HG02938 (cell line): ENCODE measurements at regions not wholly inside any gene's neighbourhood (a gene's known extent, or its start where the extent isn't known, plus 50 kb on each side); places are given as distances from the start of the nearest gene placed in this dataset.
"Not testable (repeated sequence)": the region's sequence is repeated elsewhere in the genome, so short reads cannot be mapped to it uniquely, and the experiment has no call there.

ENCODE experiments used
- ATAC-seq: cut with Tn5 transposase; IDR thresholded peaks from one replicate; pipeline ENCODE4 v1.9.1; 2021; ENCODE audit warnings: mild to moderate bottlenecking, moderate library complexity; ENCODE audit not compliant: unreplicated experiment

GRCh38 chr9:81371824-81372223 is 317.5 kb downstream of the TLE1 start:
- ATAC-seq: no peak

DNA sequence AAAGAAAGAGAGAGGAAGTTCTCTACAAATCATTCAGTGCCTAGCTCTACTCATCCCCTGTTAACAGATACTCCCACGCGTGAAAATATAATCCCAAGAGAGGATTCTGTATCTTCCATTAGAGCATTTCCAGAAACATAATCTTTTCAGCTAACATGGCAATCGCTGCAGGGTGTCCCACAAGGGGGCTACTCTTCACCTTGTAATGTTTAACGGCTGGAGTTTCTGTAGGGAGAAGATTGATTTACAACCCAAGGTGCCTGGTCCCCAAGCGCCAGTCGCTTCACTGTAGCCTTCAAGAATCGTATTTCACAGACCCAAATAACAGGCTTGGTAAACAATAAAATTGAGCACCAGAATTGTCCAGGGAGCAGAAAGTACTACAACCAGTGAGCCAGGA is 318.7 kb downstream of the TLE1 start:
- ATAC-seq: no peak

- no peak for ATAC-seq
These were observed 319.3 kb downstream of the TLE1 start for GRCh38 chr9:81370096-81370495.

- ATAC-seq: no peak
These were observed 320.2 kb downstream of the TLE1 start for GRCh38 chr9:81369121-81369520.

DNA sequence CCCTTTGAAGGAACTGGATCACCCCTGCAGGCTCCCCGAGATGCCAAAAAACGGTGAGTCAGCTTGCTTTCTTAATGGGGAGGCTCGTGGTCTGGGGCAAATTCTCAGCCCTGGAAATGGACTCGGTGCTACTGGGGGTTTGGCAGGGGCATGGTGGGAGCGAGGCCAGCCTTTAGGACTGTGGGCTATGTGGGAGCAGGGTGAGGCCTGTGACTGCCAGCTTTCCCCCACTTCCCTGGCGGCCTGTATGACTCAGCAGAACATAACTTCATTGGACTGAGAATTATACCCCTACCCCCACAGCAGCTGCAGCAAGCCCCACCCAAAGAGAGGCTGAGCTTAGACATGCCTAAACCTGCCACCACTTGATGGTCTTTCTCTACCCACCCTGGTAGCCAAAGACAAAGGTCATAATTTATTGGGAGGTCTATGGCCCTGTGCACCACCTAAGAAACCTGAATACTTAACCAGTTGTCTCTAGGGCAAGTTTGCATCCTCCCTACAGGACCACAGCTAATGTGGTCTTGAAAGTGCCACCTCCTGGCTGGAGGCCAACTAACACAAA is 325.3 kb downstream of the TLE1 start:
- ATAC-seq: no peak

DNA sequence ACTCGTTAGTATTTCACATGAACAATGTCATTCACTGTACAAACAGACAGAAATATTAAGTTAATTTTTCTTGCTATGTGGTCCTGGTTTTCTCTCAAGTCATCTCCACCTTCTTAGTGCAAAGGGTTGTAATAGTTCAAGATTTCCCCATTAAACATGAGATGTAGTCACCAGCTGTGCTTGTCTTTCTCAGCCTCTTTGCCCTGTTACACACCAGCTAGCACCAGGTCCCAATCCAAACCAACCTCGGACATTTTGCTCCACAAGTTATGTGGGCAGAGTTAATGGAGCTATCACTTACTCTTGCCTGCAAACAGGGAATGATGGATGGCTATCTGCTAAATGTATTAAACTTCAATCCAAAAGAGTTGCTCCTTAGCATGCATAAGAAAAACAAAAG is 328.1 kb downstream of the TLE1 start:
- no peak for ATAC-seq

- ATAC-seq: no peak
These were observed 338.2 kb downstream of the TLE1 start for GRCh38 chr9:81351166-81351565.

DNA sequence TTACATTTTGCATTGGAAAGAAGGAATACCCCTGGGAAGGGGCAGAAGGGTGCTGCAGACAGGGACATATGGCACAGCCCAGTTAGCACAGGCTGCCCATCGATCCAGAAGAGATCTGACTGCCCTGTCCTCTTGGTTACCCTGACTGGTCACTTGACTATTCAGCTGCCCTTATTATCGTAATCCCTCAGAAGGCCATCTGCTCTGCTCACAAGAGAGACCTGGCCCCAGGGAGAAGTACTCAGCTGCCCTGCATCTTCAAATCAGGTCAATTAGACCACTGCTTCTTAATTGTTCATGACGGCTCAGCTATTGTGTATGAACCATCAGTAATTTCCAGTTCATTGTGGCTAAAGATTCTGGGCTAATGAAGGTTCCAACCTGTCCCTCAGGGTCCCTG is 345.0 kb downstream of the TLE1 start:
- no peak for ATAC-seq

- no peak for ATAC-seq
These were observed 353.4 kb downstream of the TLE1 start for GRCh38 chr9:81335879-81336421.

GRCh38 chr9:81321551-81321950 is 367.8 kb downstream of the TLE1 start:
- no peak for ATAC-seq

- no peak for ATAC-seq
These were observed 368.4 kb downstream of the TLE1 start for GRCh38 chr9:81320909-81321482.

GRCh38 chr9:81318571-81318970 is 370.8 kb downstream of the TLE1 start:
- no peak for ATAC-seq

DNA sequence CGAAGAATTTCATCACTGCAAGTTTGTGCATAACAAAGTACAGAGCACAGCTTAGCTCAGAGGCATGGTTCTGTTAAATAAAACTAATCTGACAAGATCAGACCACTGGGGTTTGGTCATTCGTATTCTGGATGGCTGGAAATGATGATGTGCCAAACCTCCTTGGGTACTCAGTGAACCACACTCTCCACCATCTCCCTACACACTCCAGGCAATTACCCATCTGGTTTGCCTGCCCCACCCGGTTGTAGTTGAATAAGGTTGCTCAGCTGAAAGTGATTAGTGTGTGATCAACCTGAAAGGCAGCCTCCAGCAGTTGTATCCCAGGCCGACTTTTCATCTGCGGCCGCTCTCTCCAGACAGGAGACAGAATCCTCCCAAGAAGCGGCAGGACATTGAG is 371.4 kb downstream of the TLE1 start:
- no peak for ATAC-seq

DNA sequence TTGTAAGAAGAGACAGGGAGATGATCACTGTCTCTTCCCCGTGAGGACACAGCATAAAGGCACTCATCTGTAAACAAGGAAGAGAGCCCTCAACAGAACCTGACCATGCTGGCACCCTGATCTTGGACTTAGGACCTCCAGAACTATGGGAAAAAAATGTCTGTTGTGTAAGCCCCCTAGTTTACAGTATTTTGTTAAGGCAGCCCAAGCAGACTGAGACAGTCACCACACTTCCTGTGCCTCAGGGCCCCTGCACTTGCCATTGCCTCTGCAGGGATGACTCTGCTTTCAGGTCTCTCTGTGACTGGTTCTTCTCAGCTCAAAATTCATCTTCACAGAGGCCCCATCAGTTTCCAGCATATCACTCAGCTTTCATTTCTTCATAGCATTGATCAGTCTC is 372.1 kb downstream of the TLE1 start:
- no peak for ATAC-seq

DNA sequence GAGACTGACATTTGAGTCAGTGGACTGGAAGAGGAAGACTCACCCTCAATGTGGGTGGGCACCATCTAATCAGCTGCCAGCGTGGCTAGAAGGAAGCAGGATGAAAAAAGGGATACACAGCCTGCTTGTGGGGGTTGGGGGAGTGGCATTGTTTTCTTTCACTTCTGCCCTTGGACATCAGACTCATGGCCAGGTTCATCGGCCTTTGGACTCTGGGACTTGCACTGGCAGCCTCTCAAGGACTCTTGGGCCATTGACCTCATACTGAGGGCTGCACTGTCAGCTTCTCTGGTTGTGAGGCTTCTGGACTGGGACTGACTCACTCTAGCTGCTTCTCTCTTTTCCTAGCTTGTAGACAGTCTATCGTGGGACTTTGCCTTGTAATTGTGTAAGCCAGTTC is 374.9 kb downstream of the TLE1 start:
- no peak for ATAC-seq

- no peak for ATAC-seq
These were observed 375.5 kb downstream of the TLE1 start for GRCh38 chr9:81313877-81314276.

DNA sequence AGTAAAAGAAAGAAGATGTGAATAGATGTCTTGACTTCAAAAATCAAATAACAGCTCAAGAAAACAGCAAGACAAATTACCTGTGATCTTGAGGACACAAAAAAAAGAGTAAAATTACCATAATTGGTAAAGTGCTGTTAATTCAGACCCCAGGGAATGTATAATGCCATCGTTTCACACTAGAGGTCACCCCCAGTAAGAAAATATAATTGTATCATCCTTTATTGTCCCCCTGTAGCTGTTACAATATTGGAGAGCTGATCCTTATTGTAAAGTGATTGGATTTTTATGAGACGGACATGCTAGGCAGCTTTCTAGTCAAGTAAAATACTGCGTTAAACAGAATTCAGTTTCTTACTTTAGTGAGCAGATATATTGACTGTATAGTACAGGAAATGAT is 377.0 kb downstream of the TLE1 start:
- ATAC-seq: no peak

DNA sequence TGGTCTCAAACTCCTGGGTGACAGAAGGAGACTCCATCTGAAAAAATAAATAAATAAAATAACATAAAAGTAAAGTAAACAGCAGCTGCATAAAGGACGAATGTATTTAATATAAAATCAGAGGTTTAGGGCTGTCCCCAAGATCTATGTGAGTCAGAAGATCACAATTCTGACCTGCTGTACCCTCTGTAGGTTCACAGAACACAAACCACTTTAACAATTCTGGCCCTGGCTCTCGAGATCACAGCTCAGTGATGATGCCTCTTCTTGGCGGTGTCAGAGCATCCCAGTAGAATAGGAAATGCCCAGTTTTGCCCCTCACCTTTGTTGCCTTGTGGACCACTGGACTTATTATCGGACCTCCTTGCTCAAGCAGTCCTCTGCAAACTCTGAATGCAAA is 380.9 kb downstream of the TLE1 start:
- no peak for ATAC-seq

DNA sequence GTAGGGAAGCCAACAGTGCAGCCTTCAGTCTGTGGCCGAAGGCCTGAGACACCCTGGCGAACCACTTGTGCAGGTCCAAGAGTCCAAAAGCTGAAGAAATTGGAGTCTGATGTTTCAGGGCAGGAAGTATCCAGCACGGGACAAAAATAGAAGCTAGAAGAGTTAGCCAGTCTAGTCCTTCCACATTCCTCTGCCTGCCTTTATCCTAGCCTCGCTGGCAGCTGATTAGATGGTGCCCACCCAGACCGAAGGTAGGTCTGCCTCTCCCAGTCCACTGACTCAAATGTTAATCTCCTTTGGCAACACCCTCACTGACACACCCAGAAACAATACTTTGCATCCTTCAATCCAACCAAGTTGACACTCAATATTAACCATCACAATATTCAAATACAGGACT is 381.6 kb downstream of the TLE1 start:
- not testable (repeated sequence) for ATAC-seq

- ATAC-seq: no peak
These were observed 383.7 kb downstream of the TLE1 start for GRCh38 chr9:81305561-81306182.

GRCh38 chr9:81303658-81304057 is 385.7 kb downstream of the TLE1 start:
- ATAC-seq: no peak

DNA sequence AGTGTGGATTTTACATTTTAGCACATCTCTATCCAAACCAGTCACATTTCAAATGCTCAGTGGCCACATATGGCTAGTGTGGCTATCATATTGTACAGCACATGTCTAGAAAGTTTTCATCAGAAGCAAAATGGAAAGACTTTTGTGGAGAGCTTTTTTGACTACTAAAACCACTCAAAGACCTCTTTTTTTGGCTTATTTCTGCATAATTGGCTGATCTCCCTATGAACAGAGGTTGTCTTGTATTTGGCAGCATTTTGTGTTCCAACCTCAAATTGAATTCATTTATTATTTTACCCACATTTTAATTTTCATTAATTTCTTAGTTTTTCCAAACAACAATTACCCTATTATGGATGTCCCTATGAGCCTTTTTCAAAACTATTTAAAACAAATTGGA is 395.7 kb downstream of the TLE1 start:
- no peak for ATAC-seq
